CD14-positive monocyte (primary cell): ENCODE measurements at regions not wholly inside any gene's neighbourhood (a gene's known extent, or its start where the extent isn't known, plus 50 kb on each side); places are given as distances from the start of the nearest gene placed in this dataset.

Source experiments
- DNase-seq, 3 donors: peaks; one replicate each; pipeline ENCODE4 v3.0.0-alpha.2; 2011 to 2022
- H2AFZ ChIP-seq: 2 replicates; pipeline ENCODE4 v1.6.0; 2012; ENCODE audit warnings: mild to moderate bottlenecking, low read depth, low read length, inconsistent platforms; ENCODE audit not compliant: insufficient read depth, poor library complexity, severe bottlenecking
- H3K27ac ChIP-seq, 2 donors: 1 replicate in 1 of 2; 2 replicates in 1 of 2; pipeline ENCODE4 v1.5.1; 2012 to 2013; ENCODE audit warnings: low read length in 2 of 2, control low read depth in 1 of 2, inconsistent platforms in 1 of 2, low read depth in 1 of 2, mild to moderate bottlenecking in 1 of 2
- H3K27me3 ChIP-seq, 2 donors: one replicate each; pipeline versions ENCODE4 v1.6.0 to v1.6.1; 2011 to 2013; ENCODE audit warnings: low read length in 2 of 2; ENCODE audit not compliant: control insufficient read depth in 2 of 2, insufficient read depth in 2 of 2
- H3K36me3 ChIP-seq, 2 donors: replicated peaks in 1 of 2; 1 replicate in 1 of 2; 2 replicates in 1 of 2; pipeline versions ENCODE4 v1.5.1 to v1.6.1; 2012 to 2013; ENCODE audit warnings: low read length in 2 of 2, control low read depth in 1 of 2, inconsistent platforms in 1 of 2, mild to moderate bottlenecking in 1 of 2; ENCODE audit not compliant: insufficient read depth in 2 of 2, control insufficient read depth in 1 of 2
- H3K4me1 ChIP-seq, 2 donors: 1 replicate in 1 of 2; 2 replicates in 1 of 2; pipeline versions ENCODE4 v1.5.1 to v1.6.1; 2012 to 2013; ENCODE audit warnings: low read length in 2 of 2, control low read depth in 1 of 2, inconsistent platforms in 1 of 2, mild to moderate bottlenecking in 1 of 2, moderate library complexity in 1 of 2; ENCODE audit not compliant: insufficient read depth in 2 of 2, control insufficient read depth in 1 of 2
- H3K4me2 ChIP-seq: replicated peaks from 2 replicates; pipeline ENCODE3; 2012; ENCODE audit warnings: low read length, moderate library complexity, mild to moderate bottlenecking; ENCODE audit not compliant: poor library complexity, severe bottlenecking; ENCODE audit errors: extremely low read depth
- H3K4me3 ChIP-seq, 3 experiments: fragments of 200-600 bp in 1 of 3; sonication (generic) in 1 of 3; replicated peaks in 1 of 3; 1 replicate in 2 of 3; 2 replicates in 1 of 3; pipeline ENCODE4 v1.5.1; 2011 to 2013; ENCODE audit warnings: low read length in 3 of 3, mild to moderate bottlenecking in 3 of 3, control low read depth in 2 of 3, low read depth in 2 of 3, inconsistent platforms in 1 of 3, moderate library complexity in 1 of 3
- H3K79me2 ChIP-seq: 2 replicates; pipeline ENCODE4 v1.6.0; 2012; ENCODE audit warnings: mild to moderate bottlenecking, control low read depth, inconsistent platforms, low read length, moderate library complexity; ENCODE audit not compliant: insufficient read depth
- H3K9ac ChIP-seq: 2 replicates; pipeline ENCODE4 v1.6.0; 2017; ENCODE audit warnings: low read length, mild to moderate bottlenecking; ENCODE audit not compliant: insufficient read depth, poor library complexity, severe bottlenecking
- H3K9me3 ChIP-seq, 2 donors: replicated peaks in 1 of 2; 1 replicate in 1 of 2; 2 replicates in 1 of 2; pipeline versions ENCODE4 v1.5.1 to v1.6.1; 2012 to 2013; ENCODE audit warnings: low read length in 2 of 2, control low read depth in 1 of 2; ENCODE audit not compliant: control insufficient read depth in 1 of 2, insufficient read depth in 1 of 2
- H4K20me1 ChIP-seq: 2 replicates; pipeline ENCODE4 v1.6.0; 2012; ENCODE audit warnings: mild to moderate bottlenecking, low read length, control low read depth, moderate library complexity; ENCODE audit not compliant: insufficient read depth
- H3K27ac Mint-ChIP-seq, 7 donors: one replicate each; pipeline ENCODE4 v1.8.0; 2020; ENCODE audit warnings: mild to moderate bottlenecking in 7 of 7, mixed read lengths in 7 of 7, moderate library complexity in 6 of 7, inconsistent platforms in 2 of 7
- H3K27me3 Mint-ChIP-seq, 3 donors: one replicate each; pipeline ENCODE4 v1.8.0; 2021 to 2022; ENCODE audit warnings: low read depth in 3 of 3, mild to moderate bottlenecking in 3 of 3, mixed read lengths in 3 of 3, moderate library complexity in 3 of 3, inconsistent platforms in 1 of 3
- H3K36me3 Mint-ChIP-seq, 2 donors: one replicate each; pipeline ENCODE4 v1.8.0; 2020; ENCODE audit warnings: mixed read lengths in 2 of 2, inconsistent platforms in 1 of 2, mild to moderate bottlenecking in 1 of 2
- H3K4me1 Mint-ChIP-seq: one replicate; pipeline ENCODE4 v1.8.0; 2020; ENCODE audit warnings: mild to moderate bottlenecking, mixed read lengths
- H3K4me3 Mint-ChIP-seq, 2 donors: one replicate each; pipeline ENCODE4 v1.8.0; 2020; ENCODE audit warnings: mild to moderate bottlenecking in 2 of 2, mixed read lengths in 2 of 2, moderate library complexity in 1 of 2
- H3K9me3 Mint-ChIP-seq, 7 donors: one replicate each; pipeline ENCODE4 v1.8.0; 2020 to 2022; ENCODE audit warnings: mixed read lengths in 7 of 7, mild to moderate bottlenecking in 6 of 7, moderate library complexity in 6 of 7, inconsistent platforms in 2 of 7
- WGBS: methylation state at CpG from one replicate; pipeline ENCODE4 v1.1.5; 2013; ENCODE audit warnings: missing lambda C conversion rate; ENCODE audit not compliant: insufficient coverage; 5-methylcytosine and 5-hydroxymethylcytosine counted together
- intact Hi-C, 2 donors: fragments of 100-400 bp; cut with micrococcal nuclease; formaldehyde crosslinking; loops; one replicate each; pipeline versions ENCODE4 v1.15.0 to v1.15.1; 2023
- TF ChIP-seq, protein P1 (sequence below): fragments of 200-600 bp; IDR thresholded peaks from one replicate; pipeline ENCODE4 v1.8.0; 2022; ENCODE audit warnings: antibody characterized with exemption, mild to moderate bottlenecking

DNA sequence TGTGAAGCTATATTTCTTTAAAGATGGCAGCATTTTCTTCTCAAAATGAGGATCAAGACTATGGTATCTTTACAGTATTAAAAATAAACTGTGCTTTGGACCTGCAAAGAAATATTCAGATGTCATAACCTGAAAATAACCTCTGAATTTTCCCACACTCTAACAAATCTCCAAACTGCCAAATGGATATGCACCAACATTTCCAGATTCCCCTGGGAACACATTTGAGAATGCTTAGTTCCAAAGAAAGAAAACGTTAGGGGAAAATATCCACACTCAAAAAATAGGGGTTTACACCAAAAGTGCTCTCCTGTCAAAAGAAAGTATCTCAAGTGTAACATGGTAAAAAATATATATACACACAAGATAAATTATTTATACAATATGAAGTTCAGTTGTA is 69.1 kb upstream of the ARHGAP29 start:
- Histone ChIP-seq H3K79me2 (no peaks in the 10 kb centered on the region), H3K27ac (no peak overlapping the region), H3K4me2 (no peak overlapping the region), H3K4me1 (peaks cover 39 to 51% of the 10 kb centered on the region in 2 donors), H2AFZ (no peak overlapping the region), H3K36me3 (no peaks in the 10 kb centered on the region), H3K27me3 (no peaks in the 10 kb centered on the region), H3K4me3 (no peak overlapping the region), H3K9me3 (no peaks in the 10 kb centered on the region), H3K9ac (no peak overlapping the region), H4K20me1 (no peaks in the 10 kb centered on the region)
- WGBS: no CpG with 5 or more reads among the region's 1 CpG
- H3K27me3 Mint-ChIP-seq: peaks cover 0 to 1% (median 0%) of the 10 kb centered on the region in 3 donors
- TF ChIP-seq, protein P1, sequence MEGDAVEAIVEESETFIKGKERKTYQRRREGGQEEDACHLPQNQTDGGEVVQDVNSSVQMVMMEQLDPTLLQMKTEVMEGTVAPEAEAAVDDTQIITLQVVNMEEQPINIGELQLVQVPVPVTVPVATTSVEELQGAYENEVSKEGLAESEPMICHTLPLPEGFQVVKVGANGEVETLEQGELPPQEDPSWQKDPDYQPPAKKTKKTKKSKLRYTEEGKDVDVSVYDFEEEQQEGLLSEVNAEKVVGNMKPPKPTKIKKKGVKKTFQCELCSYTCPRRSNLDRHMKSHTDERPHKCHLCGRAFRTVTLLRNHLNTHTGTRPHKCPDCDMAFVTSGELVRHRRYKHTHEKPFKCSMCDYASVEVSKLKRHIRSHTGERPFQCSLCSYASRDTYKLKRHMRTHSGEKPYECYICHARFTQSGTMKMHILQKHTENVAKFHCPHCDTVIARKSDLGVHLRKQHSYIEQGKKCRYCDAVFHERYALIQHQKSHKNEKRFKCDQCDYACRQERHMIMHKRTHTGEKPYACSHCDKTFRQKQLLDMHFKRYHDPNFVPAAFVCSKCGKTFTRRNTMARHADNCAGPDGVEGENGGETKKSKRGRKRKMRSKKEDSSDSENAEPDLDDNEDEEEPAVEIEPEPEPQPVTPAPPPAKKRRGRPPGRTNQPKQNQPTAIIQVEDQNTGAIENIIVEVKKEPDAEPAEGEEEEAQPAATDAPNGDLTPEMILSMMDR: no peak
- peaks cover 54% of the 10 kb centered on the region for H3K4me1 Mint-ChIP-seq
- intact Hi-C loops: no loop called here
- H3K36me3 Mint-ChIP-seq: peaks cover 0 to 4% of the 10 kb centered on the region in 2 donors
- no peak overlapping the region for H3K27ac Mint-ChIP-seq
- no peak for DNase-seq
- H3K4me3 Mint-ChIP-seq: no peak overlapping the region
- peaks cover 0 to 3% (median 0%) of the 10 kb centered on the region in 7 donors for H3K9me3 Mint-ChIP-seq

DNA sequence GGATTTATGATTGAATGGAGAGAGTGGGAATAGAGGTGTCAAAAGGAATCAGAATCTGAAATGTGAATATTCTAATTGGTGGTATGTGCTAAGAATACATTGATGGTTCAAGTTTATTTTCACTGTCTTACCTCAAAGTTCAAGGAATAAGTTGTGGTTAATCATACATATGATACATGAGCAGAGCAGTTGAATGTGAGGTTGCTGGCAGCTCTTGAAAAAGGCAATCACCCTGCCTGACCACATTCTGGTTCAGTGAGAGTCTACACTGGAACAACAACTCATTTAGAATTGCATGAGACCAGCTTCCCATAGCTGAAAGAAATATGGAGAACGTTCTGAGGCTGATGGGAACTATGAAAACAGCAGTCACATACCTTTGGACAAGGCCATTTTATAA is 68.3 kb upstream of the ARHGAP29 start:
- H3K27me3 ChIP-seq: no peaks in the 10 kb centered on the region
- no peak overlapping the region for H2AFZ ChIP-seq
- H3K9me3 Mint-ChIP-seq: peaks cover 0 to 3% (median 0%) of the 10 kb centered on the region in 7 donors
- intact Hi-C loops: no loop called here
- H3K36me3 ChIP-seq: no peaks in the 10 kb centered on the region
- H3K4me2 ChIP-seq: no peak overlapping the region
- no peak overlapping the region for H3K4me3 ChIP-seq
- DNase-seq: no peak
- peaks cover 0 to 4% of the 10 kb centered on the region in 2 donors for H3K36me3 Mint-ChIP-seq
- H3K27ac Mint-ChIP-seq: no peak overlapping the region
- H3K4me1 Mint-ChIP-seq: peaks cover 60% of the 10 kb centered on the region
- no peak overlapping the region for H3K9ac ChIP-seq
- no CpG with 5 or more reads among the region's 1 CpG for WGBS
- H3K79me2 ChIP-seq: no peaks in the 10 kb centered on the region
- no peaks in the 10 kb centered on the region for H4K20me1 ChIP-seq
- no peak overlapping the region for H3K4me3 Mint-ChIP-seq
- TF ChIP-seq, protein P1: no peak
- no peaks in the 10 kb centered on the region for H3K9me3 ChIP-seq
- H3K27me3 Mint-ChIP-seq: peaks cover 0 to 1% (median 0%) of the 10 kb centered on the region in 3 donors
- no peak overlapping the region for H3K27ac ChIP-seq
- H3K4me1 ChIP-seq: peaks cover 47 to 59% of the 10 kb centered on the region in 2 donors
